Psoas muscle (tissue), 7 donors: ENCODE measurements at regions not wholly inside any gene's neighbourhood (a gene's known extent, or its start where the extent isn't known, plus 50 kb on each side); places are given as distances from the start of the nearest gene placed in this dataset.
A peak's percentile ranks its signal among the peaks of the same experiment; 100 is the strongest.

ENCODE experiments used
- ATAC-seq, 4 donors: fragments of 200-7000 bp; cut with Tn5 transposase; one replicate each; pipeline ENCODE4 v1.9.1; 2020; ENCODE audit warnings: moderate library complexity in 3 of 4, mild to moderate bottlenecking in 2 of 4
- DNase-seq, 2 donors: peaks; one replicate each; pipeline ENCODE4 v3.0.0-alpha.2; 2020
- H3K27ac ChIP-seq: fragments of 200-600 bp; one replicate; pipeline ENCODE4 v1.8.0; 2022
- H3K27me3 ChIP-seq, 3 donors: fragments of 200-600 bp in 1 of 3; one replicate each; pipeline versions ENCODE4 v1.6.1 to v1.8.0; 2013 to 2022; ENCODE audit warnings: low read length in 2 of 3, mild to moderate bottlenecking in 2 of 3, moderate library complexity in 1 of 3; ENCODE audit not compliant: insufficient read depth in 3 of 3
- H3K36me3 ChIP-seq, 2 donors: fragments of 200-600 bp in 1 of 2; one replicate each; pipeline versions ENCODE4 v1.6.1 to v1.8.0; 2013 to 2022; ENCODE audit warnings: low read depth in 1 of 2, mild to moderate bottlenecking in 1 of 2, moderate library complexity in 1 of 2; ENCODE audit not compliant: insufficient read depth in 1 of 2
- H3K4me1 ChIP-seq: fragments of 200-600 bp; one replicate; pipeline ENCODE4 v1.8.0; 2022
- H3K4me3 ChIP-seq: fragments of 200-600 bp; one replicate; pipeline ENCODE4 v1.8.0; 2022; ENCODE audit warnings: mild to moderate bottlenecking
- H3K9me3 ChIP-seq: fragments of 200-600 bp; one replicate; pipeline ENCODE4 v1.8.0; 2022
- CTCF ChIP-seq: fragments of 200-600 bp; IDR thresholded peaks from one replicate; pipeline ENCODE4 v1.8.0; 2022; ENCODE audit warnings: antibody characterized with exemption
- WGBS, 3 donors: extraction: QIAGEN DNeasy Blood & Tissue Kit; methylation state at CpG; one replicate each; pipeline versions ENCODE4 v1.1.6 to v1.1.7; 2013; 5-methylcytosine and 5-hydroxymethylcytosine counted together
- intact Hi-C, 2 donors: fragments of 100-400 bp; cut with DNase I; formaldehyde crosslinking; loops; one replicate each; pipeline versions ENCODE4 v1.11.0 to v1.14.2; 2022
- donor health status: healthy with polysubstance abuse.
- donor health status: DM: no; HTN: no; CAD: no; lungs with moderate emphysema.
- donor health status: Bipolar disorder and iron deficiency.
- donor health status: healthy.
- donor health status: DM: yes; HTN: yes; CAD: no.
- donor health status: DM: no; HTN: no; CAD: no.
- donor health status: DM: yes; HTN: yes; CAD: no.

DNA sequence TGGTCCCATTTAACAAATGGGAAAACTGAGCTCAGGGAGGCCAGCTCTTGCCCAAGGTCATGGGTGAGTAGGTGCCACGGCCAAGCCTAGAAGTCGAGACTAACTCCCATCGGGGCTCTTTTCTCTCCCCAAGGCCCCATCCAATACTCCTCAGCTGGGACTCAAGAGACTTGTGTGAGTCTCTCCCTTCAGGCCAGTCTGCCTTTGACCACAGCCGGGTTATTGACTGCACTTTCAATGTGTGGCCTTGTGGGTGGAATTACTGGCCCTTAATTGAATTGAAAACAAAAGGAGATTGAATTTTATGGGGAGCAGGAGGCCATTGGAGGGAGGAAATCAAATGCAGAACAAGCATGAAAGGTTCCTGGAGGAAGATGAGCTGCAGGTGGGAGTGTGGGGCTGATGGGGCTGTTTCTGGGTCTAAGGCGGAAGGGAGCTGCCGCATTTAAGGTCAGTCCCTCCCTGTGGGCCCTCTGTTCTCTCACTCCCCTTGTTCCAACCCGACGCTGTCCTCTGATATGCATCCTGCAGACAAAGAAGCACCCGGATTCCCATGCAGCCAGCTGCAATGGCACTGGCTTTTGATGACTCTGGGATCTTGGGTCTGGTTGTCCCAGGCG is 552.8 kb downstream of the MIAT start:
- Histone ChIP-seq H3K27ac (no peak overlapping the region), H3K36me3 (no peaks in the 10 kb centered on the region), H3K27me3 (peaks cover 0 to 55% (median 5%) of the 10 kb centered on the region in 3 donors), H3K4me1 (no peaks in the 10 kb centered on the region), H3K9me3 (no peaks in the 10 kb centered on the region), H3K4me3 (no peak overlapping the region)
- TF ChIP-seq CTCF = no peak
- DNase-seq = no peak
- intact Hi-C loops = no loop called here
- no peak for ATAC-seq
- 71 to 75% (median 72%) methylated on average over 10 of the region's 10 CpGs for WGBS, 3 donors

GRCh38 chr22:27212102-27212501 is 554.7 kb downstream of the MIAT start:
- Histone ChIP-seq H3K4me3 (no peak overlapping the region), H3K9me3 (no peaks in the 10 kb centered on the region), H3K27ac (no peak overlapping the region), H3K4me1 (no peaks in the 10 kb centered on the region), H3K27me3 (peaks cover 0 to 50% (median 5%) of the 10 kb centered on the region in 3 donors), H3K36me3 (no peaks in the 10 kb centered on the region)
- ATAC-seq = no peak
- intact Hi-C loops = no loop called here
- TF ChIP-seq CTCF = no peak
- 29 to 34% (median 33%) methylated on average over 4 of the region's 4 CpGs for WGBS, 3 donors
- DNase-seq = no peak

GRCh38 chr22:27212617-27213177 is 555.3 kb downstream of the MIAT start:
- intact Hi-C loops = no loop called here
- WGBS, 3 donors = 8 to 10% (median 8%) methylated on average over 14 of the region's 14 CpGs

DNA sequence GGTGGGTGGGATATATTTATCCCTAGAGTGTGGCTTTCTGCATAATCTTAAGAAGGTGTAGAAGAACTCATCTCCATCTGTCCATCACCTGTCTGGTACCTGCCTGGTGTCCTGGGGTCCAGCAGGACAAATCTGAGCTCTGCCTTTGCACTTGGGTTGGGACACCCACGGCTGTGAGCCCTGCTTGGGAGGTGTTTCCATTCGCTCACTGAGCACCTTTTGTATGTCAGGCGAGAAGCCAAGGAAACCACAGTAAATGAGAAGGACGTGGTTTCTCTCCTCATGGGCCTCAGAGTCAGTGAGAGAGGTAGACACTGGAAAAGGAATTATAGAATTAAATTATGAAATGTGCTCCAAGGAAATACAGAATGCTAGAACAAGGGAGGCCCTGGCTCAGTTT is 555.9 kb downstream of the MIAT start:
- ATAC-seq (no peak), DNase-seq (no peak)
- Histone ChIP-seq H3K4me3 (no peak overlapping the region), H3K4me1 (no peaks in the 10 kb centered on the region), H3K27me3 (peaks cover 0 to 44% (median 5%) of the 10 kb centered on the region in 3 donors), H3K36me3 (no peaks in the 10 kb centered on the region), H3K9me3 (no peaks in the 10 kb centered on the region), H3K27ac (peak overlapping the region; percentile 48)
- no peak for TF ChIP-seq CTCF
- intact Hi-C loops = no loop called here
- 79 to 88% (median 81%) methylated on average over 4 of the region's 4 CpGs for WGBS, 3 donors

More at GRCh38 chr22:27212617-27213177, 555.3 kb downstream of the MIAT start:
- peaks cover 0 to 49% (median 5%) of the 10 kb centered on the region in 3 donors for H3K27me3 ChIP-seq
- no peaks in the 10 kb centered on the region for H3K36me3 ChIP-seq
- peak; percentile 60 to 62 for DNase-seq
- H3K27ac ChIP-seq = peak overlapping the region; percentile 48
- no peaks in the 10 kb centered on the region for H3K4me1 ChIP-seq
- H3K9me3 ChIP-seq = no peaks in the 10 kb centered on the region
- peak; percentile 44 to 76 (median 68) for ATAC-seq
- no peak for TF ChIP-seq CTCF
- H3K4me3 ChIP-seq = no peak overlapping the region
